ENCODE measurements at regions not wholly inside any gene's neighbourhood (a gene's known extent, or its start where the extent isn't known, plus 50 kb on each side); places are given as distances from the start of the nearest gene placed in this dataset.

- H3K36me3 ChIP-seq (ENCODE audit: control insufficient read depth, insufficient read depth, low read length) = no peaks in the 10 kb centered on the region
- ChIA-PET POLR2A (interaction anchor here (0.6 kb wide), 1 partner anchor 151 kb away, joined by 3 read pairs; no protein-coding TSS in a partner anchor), CTCF (no interaction called here)
- H3K4me1 ChIP-seq (ENCODE audit: control insufficient read depth, insufficient read depth, low read length) = no peaks in the 10 kb centered on the region
- TF ChIP-seq SIN3A (IDR thresholded peaks at IDR 0.05; ENCODE audit: borderline replicate concordance, insufficient read depth, low read depth, low read length) (no peak), CTCF (IDR thresholded peaks at IDR 0.05) (no peak), REST (IDR thresholded peaks at IDR 0.05; ENCODE audit: insufficient read depth in 1 of 2, low read depth in 2 of 2, low read length in 1 of 2) (no peak), POLR2AphosphoS5 (IDR thresholded peaks at IDR 0.05; ENCODE audit: low read depth, low read length) (no peak), TCF7L2 (IDR thresholded peaks at IDR 0.05; ENCODE audit: low read depth, low read length) (no peak)
- no peak overlapping the region for H3K4me3 ChIP-seq (ENCODE audit: low read depth in 2 of 2, low read length in 2 of 2)
- no peak overlapping the region for H3K27ac ChIP-seq (ENCODE audit: low read length)
- in situ Hi-C loops (cut with HindIII; ENCODE audit: low pct_unique_long_range_greater_than_20kb, low sequenced_read_pairs) = no loop called here
- DNase-seq (ENCODE audit: low read depth, low spot score) (no peak), ATAC-seq (no peak)
- no peaks in the 10 kb centered on the region for H3K27me3 ChIP-seq (ENCODE audit: control insufficient read depth, insufficient read depth, low read length)
- intact Hi-C loops (cut with micrococcal nuclease; ENCODE audit: unreplicated experiment) = no loop called here
- BruUV-seq (replicated peaks) = no TSS peak
- H3K9me3 ChIP-seq (ENCODE audit: control insufficient read depth, insufficient read depth, low read depth, low read length) = no peaks in the 10 kb centered on the region
Observed at GRCh38 chr4:27887646-27888045, 1027.0 kb downstream of the STIM2 start.

- ATAC-seq (no peak), DNase-seq (ENCODE audit: low read depth, low spot score) (no peak)
- in situ Hi-C loops (cut with HindIII; ENCODE audit: low pct_unique_long_range_greater_than_20kb, low sequenced_read_pairs) = no loop called here
- H3K36me3 ChIP-seq (ENCODE audit: control insufficient read depth, insufficient read depth, low read length) = no peaks in the 10 kb centered on the region
- CTCF ChIA-PET = no interaction called here
- H3K4me1 ChIP-seq (ENCODE audit: control insufficient read depth, insufficient read depth, low read length) = no peaks in the 10 kb centered on the region
- BruUV-seq (replicated peaks) = no TSS peak
- POLR2A ChIA-PET = no interaction called here
- no peaks in the 10 kb centered on the region for H3K9me3 ChIP-seq (ENCODE audit: control insufficient read depth, insufficient read depth, low read depth, low read length)
- TF ChIP-seq REST (IDR thresholded peaks at IDR 0.05; ENCODE audit: insufficient read depth in 1 of 2, low read depth in 2 of 2, low read length in 1 of 2) = no peak
- no peak for TF ChIP-seq CTCF (IDR thresholded peaks at IDR 0.05)
- TF ChIP-seq POLR2AphosphoS5 (IDR thresholded peaks at IDR 0.05; ENCODE audit: low read depth, low read length) = no peak
- TF ChIP-seq SIN3A (IDR thresholded peaks at IDR 0.05; ENCODE audit: borderline replicate concordance, insufficient read depth, low read depth, low read length) = no peak
- no peak overlapping the region for H3K4me3 ChIP-seq (ENCODE audit: low read depth in 2 of 2, low read length in 2 of 2)
- H3K27ac ChIP-seq (ENCODE audit: low read length) = no peak overlapping the region
- intact Hi-C loops (cut with micrococcal nuclease; ENCODE audit: unreplicated experiment) = no loop called here
- no peaks in the 10 kb centered on the region for H3K27me3 ChIP-seq (ENCODE audit: control insufficient read depth, insufficient read depth, low read length)
Observed at GRCh38 chr4:27888505-27888904, 1027.9 kb downstream of the STIM2 start.

Data from Panc1 (cell line).